Muscle layer of duodenum (tissue), 2 donors: ENCODE measurements at regions not wholly inside any gene's neighbourhood (a gene's known extent, or its start where the extent isn't known, plus 50 kb on each side); places are given as distances from the start of the nearest gene placed in this dataset.

Source experiments
- H3K27ac ChIP-seq: one replicate; pipeline ENCODE4 v1.7.0; 2013; ENCODE audit warnings: mild to moderate bottlenecking, low read length
- H3K27me3 ChIP-seq: one replicate; pipeline ENCODE4 v1.7.0; 2013; ENCODE audit warnings: low read depth, mild to moderate bottlenecking, control low read depth, low read length
- H3K36me3 ChIP-seq, 2 donors: one replicate each; pipeline ENCODE4 v1.7.0; 2013; ENCODE audit warnings: low read length in 2 of 2, control low read depth in 1 of 2, mild to moderate bottlenecking in 1 of 2; ENCODE audit not compliant: insufficient read depth in 2 of 2, control insufficient read depth in 1 of 2
- H3K4me1 ChIP-seq, 2 donors: one replicate each; pipeline ENCODE4 v1.7.0; 2013; ENCODE audit warnings: low read length in 2 of 2, mild to moderate bottlenecking in 2 of 2, control low read depth in 1 of 2, moderate library complexity in 1 of 2; ENCODE audit not compliant: insufficient read depth in 2 of 2, control insufficient read depth in 1 of 2
- H3K4me3 ChIP-seq, 2 donors: one replicate each; pipeline ENCODE4 v1.7.0; 2013; ENCODE audit warnings: low read length in 2 of 2, low read depth in 1 of 2, mild to moderate bottlenecking in 1 of 2
- H3K9me3 ChIP-seq, 2 donors: one replicate each; pipeline ENCODE4 v1.7.0; 2013; ENCODE audit warnings: low read length in 2 of 2, control low read depth in 1 of 2, mild to moderate bottlenecking in 1 of 2; ENCODE audit not compliant: control insufficient read depth in 1 of 2
- donor health status: healthy.

DNA sequence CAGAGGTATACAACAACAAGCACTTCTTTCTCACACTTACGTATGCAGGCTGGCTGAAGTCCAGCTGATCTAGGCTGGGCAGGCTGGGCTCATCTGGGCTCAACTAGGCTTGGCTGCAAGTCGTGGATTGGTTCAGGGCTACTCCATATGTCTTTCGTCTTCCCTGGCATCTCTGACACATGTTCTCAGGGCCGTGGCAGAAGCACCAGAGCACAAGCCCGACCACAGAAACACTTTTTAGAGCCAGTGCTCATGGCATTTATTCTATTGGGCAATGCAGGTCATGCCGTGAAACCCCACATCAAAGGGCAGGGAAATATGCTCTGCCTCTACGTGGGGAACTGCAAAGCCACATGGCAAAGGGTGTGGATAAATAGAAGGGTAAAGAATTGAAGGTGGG lies 93.8 kb downstream of the RIN2 start:
- Histone ChIP-seq H3K27ac (no peak overlapping the region), H3K36me3 (no peaks in the 10 kb centered on the region)

DNA sequence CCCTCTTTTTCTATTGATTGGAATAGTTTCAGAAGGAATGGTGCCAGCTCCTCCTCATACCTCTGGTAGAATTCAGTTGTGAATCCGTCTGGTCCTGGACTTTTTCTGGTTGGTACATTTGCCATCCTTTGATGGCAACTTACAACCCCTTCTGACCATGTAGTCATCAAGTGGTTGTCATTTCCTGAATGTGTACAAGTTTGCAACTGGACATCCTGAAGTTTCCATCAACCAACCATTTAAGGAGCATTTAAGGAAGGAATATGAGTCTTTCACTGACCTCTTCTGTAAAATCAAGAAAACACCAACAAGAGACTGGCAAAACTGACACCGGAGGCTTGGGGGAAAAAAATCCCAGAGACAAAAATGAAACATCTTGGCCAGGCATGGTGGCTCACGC lies 97.4 kb downstream of the RIN2 start:
- H3K27me3 ChIP-seq, result no peaks in the 10 kb centered on the region
- H3K4me1 ChIP-seq, result peaks cover 0 to 2% of the 10 kb centered on the region in 2 donors
- peaks cover 0 to 5% of the 10 kb centered on the region in 2 donors for H3K36me3 ChIP-seq
- no peak overlapping the region for H3K4me3 ChIP-seq
- no peaks in the 10 kb centered on the region for H3K9me3 ChIP-seq
- H3K27ac ChIP-seq, result no peak overlapping the region

More for the DNA sequence above, 93.8 kb downstream of the RIN2 start:
- no peak overlapping the region for H3K4me3 ChIP-seq
- peaks cover 0 to 19% of the 10 kb centered on the region in 2 donors for H3K4me1 ChIP-seq
- H3K9me3 ChIP-seq, result no peaks in the 10 kb centered on the region
- no peaks in the 10 kb centered on the region for H3K27me3 ChIP-seq

DNA sequence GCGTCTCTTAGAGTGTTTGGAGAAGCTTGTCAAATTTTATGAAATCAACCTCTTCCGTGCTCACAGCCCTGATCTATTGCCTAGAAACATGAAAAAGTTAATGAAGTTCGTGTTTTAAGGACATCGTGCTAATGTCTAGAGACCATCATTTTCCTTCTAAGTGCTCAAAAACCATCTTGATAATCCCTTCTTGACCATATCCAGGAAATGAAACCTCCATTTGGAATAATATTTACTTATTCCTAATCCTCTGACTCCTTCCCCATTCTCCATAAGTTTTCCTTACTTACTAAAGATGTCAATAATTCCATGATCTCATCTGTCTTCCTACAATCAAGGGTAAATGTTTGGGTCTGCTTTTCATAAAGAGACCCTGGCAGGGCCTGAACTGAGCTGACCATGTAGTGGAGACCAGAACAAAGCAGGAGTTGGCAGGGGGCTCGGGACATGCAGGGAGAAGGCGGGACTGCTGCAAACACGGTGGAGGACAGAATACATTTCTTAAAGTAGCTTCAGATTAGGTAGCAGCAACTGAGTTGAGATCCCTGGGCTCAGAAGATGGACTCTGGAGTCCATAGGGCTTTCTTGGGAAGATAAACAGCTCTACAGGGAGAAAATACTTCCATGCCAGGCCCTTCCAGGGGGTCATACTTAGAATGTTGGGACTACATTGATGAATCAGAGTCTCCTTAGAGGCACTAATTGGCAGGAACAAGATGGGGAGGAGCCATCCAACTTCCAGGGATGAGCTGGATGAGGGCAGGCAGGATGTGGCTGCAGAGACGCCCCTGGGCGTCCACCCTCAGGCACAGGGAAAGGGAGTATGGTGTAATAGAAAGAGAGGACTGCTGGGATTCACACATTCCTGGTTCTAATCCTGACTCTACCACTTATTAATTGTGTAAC lies 100.7 kb downstream of the RIN2 start:
- Histone ChIP-seq H3K4me1 (no peaks in the 10 kb centered on the region), H3K27me3 (no peaks in the 10 kb centered on the region), H3K9me3 (no peaks in the 10 kb centered on the region), H3K36me3 (peaks cover 0 to 5% of the 10 kb centered on the region in 2 donors), H3K4me3 (no peak overlapping the region), H3K27ac (no peak overlapping the region)

DNA sequence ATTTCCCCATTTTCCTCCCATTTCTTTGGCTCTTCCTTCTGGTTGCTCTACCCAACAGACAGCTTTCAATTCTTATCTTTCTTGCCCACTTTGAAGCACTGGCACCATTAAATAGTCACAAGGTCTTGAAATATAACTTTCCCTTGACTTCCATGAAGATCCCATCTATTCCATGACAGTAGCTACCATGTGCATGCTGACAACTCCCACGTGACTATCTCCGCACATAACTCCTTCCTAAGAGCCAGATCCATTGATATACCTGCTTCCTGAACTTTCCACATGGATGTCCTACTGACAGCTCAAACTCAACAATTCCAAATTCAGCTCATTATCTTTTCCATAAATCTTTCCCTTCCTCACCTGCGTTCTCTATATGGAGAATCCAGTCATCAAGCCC lies 101.4 kb downstream of the RIN2 start:
- Histone ChIP-seq H3K4me3 (no peak overlapping the region), H3K4me1 (no peaks in the 10 kb centered on the region), H3K36me3 (peaks cover 0 to 5% of the 10 kb centered on the region in 2 donors), H3K27me3 (no peaks in the 10 kb centered on the region), H3K9me3 (no peaks in the 10 kb centered on the region), H3K27ac (no peak overlapping the region)

DNA sequence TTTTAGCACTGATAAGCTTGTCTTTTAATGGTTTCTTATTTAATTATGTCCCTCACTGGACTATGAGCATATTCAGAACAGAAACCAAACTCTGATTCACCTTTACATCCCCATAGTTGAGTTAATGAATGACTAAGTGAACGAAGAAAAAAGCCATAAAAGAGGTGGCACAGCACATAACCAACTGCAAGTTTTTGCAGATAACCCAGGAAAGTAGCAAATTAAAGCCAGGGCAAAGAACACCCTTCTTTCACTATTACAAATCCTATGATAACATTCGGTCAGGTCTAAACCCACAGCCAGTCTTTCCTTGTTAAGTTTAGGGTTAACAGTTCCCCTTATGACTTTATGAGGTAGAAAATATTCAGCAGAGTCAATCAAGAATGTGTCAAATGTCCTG lies 102.7 kb downstream of the RIN2 start:
- Histone ChIP-seq H3K9me3 (no peaks in the 10 kb centered on the region), H3K4me1 (no peaks in the 10 kb centered on the region), H3K36me3 (peaks cover 0 to 5% of the 10 kb centered on the region in 2 donors), H3K27ac (no peak overlapping the region), H3K27me3 (no peaks in the 10 kb centered on the region), H3K4me3 (no peak overlapping the region)

DNA sequence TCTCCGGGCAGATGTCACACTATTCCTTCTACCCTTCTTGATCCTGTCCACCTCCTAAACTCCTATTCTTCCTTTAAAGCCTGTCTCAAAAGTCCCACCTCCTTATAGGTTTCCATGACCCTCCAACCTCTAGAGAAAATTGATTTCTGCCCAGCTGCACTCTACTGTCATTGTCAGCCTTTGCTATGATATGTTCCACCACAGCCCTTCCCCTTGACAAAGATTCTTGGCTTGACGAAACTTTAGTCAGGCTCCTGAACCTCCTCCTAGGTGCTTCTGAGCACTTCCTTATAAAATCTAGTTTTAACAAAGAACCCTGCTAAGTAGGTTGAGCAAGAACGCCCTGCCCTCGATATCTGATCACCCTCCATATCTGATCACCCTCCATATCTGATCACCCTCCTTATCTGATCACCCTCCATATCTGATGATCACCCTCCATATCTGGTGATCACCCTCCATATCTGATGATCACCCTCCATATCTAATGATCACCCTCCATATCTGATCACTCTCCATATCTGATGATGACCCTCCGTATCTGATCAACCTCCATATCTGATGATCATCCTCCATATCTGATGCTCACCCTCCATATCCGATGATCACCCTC lies 103.2 kb downstream of the RIN2 start:
- H3K27me3 ChIP-seq, result no peaks in the 10 kb centered on the region
- no peaks in the 10 kb centered on the region for H3K4me1 ChIP-seq
- H3K4me3 ChIP-seq, result no peak overlapping the region
- H3K27ac ChIP-seq, result no peak overlapping the region
- H3K36me3 ChIP-seq, result peaks cover 0 to 5% of the 10 kb centered on the region in 2 donors
- H3K9me3 ChIP-seq, result no peaks in the 10 kb centered on the region

DNA sequence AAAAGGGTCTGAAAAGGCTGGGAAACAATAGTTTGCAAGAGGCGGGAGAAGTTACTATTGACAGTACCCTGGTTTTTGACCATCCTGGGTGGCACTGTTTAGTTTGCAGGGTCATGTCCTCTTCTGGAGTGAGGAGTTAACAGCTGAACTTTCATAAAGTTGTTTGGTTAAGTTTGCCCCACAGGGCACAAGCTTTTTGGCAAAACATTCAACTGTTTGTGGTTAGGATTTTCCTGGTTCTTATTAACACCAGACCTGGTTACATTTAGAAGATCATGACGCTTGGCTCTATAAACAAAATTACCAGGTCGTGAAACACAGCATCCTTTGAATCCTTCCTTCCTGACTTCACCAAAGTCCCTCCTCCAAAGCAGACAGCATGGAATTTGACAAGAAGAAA lies 106.1 kb downstream of the RIN2 start:
- no peaks in the 10 kb centered on the region for H3K4me1 ChIP-seq
- no peaks in the 10 kb centered on the region for H3K27me3 ChIP-seq
- H3K9me3 ChIP-seq, result no peaks in the 10 kb centered on the region
- no peak overlapping the region for H3K4me3 ChIP-seq
- peaks cover 0 to 5% of the 10 kb centered on the region in 2 donors for H3K36me3 ChIP-seq
- no peak overlapping the region for H3K27ac ChIP-seq

DNA sequence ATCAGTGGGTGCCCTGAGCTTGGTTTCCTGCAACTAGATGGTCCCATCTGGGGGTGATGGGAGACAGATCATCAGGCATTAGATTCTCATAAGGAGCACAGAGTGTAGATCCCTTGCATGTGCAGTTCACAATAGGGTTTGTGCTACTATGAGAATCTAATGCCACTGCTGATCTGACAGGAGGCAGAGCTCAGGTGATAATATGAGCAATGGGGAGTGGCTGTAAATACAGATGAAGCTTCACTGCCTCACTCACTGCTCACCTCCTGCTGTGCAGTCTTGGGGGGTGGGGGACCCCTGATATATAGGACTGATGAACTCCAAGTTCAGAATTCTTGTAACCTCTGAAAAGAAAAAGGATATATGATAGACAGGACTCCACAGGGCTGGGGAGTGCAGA lies 108.0 kb downstream of the RIN2 start:
- Histone ChIP-seq H3K27ac (no peak overlapping the region), H3K36me3 (no peaks in the 10 kb centered on the region), H3K9me3 (no peaks in the 10 kb centered on the region), H3K4me1 (no peaks in the 10 kb centered on the region), H3K27me3 (no peaks in the 10 kb centered on the region), H3K4me3 (no peak overlapping the region)

DNA sequence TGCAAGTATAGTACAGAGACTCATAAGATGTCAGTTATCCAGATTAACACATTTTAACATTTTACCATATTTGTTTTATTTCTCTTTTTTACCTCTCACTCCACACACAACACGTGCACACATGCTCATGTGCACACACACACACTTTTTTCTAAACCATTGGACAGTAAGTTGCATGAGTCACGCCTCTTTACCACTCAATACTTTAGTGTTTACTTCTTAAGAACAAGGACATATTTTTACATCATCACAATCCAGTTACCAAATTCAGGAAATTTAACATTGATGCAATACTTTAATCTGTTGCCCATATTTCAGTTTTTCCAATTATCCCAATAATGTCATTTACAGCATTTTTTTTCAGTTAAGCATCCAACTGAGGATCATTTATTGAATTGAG lies 109.0 kb downstream of the RIN2 start:
- Histone ChIP-seq H3K36me3 (peaks cover 0 to 5% of the 10 kb centered on the region in 2 donors), H3K27ac (no peak overlapping the region), H3K27me3 (no peaks in the 10 kb centered on the region), H3K4me3 (no peak overlapping the region), H3K9me3 (no peaks in the 10 kb centered on the region), H3K4me1 (no peaks in the 10 kb centered on the region)

DNA sequence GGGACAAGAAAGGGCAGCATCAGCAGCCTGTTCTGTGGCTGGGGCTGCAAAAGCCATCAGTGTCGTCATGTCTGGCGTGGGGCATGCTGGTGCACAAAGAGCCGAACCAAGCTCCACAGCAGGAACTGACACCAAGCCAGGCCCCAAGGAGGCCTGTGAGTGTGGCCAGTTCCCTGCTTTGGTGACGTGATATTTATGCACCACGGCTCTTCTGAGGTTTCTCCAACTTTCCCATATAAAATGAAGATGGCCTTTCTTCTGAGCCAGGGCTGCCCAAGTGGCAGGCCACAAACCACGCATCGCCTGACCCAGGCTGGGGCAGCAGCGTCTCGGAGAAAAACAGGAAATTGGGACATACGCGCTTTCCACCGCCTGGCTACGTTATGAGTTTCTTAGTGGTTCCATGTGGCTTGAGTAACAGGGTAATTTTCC lies 109.9 kb downstream of the RIN2 start:
- no peak overlapping the region for H3K27ac ChIP-seq
- no peaks in the 10 kb centered on the region for H3K4me1 ChIP-seq
- H3K4me3 ChIP-seq, result no peak overlapping the region
- no peaks in the 10 kb centered on the region for H3K9me3 ChIP-seq
- H3K36me3 ChIP-seq, result peaks cover 0 to 5% of the 10 kb centered on the region in 2 donors
- H3K27me3 ChIP-seq, result no peaks in the 10 kb centered on the region

DNA sequence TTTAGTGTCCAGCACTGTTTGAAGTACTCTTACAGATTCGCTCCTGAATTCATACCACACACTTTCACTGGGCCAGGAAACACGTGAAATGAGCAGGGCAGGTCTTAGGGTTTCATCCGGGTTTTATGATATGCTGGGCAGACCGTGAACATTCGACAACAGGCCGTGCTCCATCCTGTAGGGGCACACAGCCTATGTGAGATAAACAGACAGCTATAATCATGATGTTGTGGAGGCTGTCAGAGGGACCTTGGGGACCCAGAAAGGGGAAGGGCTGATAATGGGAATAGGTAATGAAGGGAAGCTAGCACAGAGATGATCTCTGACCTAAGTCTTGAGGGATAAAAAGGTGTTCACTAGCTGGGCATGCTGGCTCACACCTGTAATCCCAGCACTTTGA lies 110.4 kb downstream of the RIN2 start:
- no peaks in the 10 kb centered on the region for H3K4me1 ChIP-seq
- H3K4me3 ChIP-seq, result no peak overlapping the region

More for the DNA sequence above, 110.4 kb downstream of the RIN2 start:
- H3K27me3 ChIP-seq, result no peaks in the 10 kb centered on the region
- no peak overlapping the region for H3K27ac ChIP-seq
- H3K36me3 ChIP-seq, result peaks cover 0 to 5% of the 10 kb centered on the region in 2 donors
- no peaks in the 10 kb centered on the region for H3K9me3 ChIP-seq
